Testis (tissue), 2 donors: ENCODE measurements at regions not wholly inside any gene's neighbourhood (a gene's known extent, or its start where the extent isn't known, plus 50 kb on each side); places are given as distances from the start of the nearest gene placed in this dataset.

Experiments
- DNase-seq: peaks from one replicate; pipeline ENCODE4 v3.0.0-alpha.2; 2019
- H3K27ac ChIP-seq, 2 donors: fragments of 200-600 bp; sonication (generic); one replicate each; pipeline ENCODE4 v1.5.1; 2019
- H3K27me3 ChIP-seq: fragments of 200-600 bp; sonication (generic); one replicate; pipeline ENCODE4 v1.5.1; 2019
- H3K36me3 ChIP-seq: fragments of 200-600 bp; sonication (generic); one replicate; pipeline ENCODE4 v1.5.1; 2017; ENCODE audit warnings: low read depth; ENCODE audit errors: missing control alignments
- H3K4me1 ChIP-seq: fragments of 200-600 bp; sonication (generic); one replicate; pipeline ENCODE4 v1.5.1; 2019
- H3K4me3 ChIP-seq, 2 donors: fragments of 200-600 bp; sonication (generic); one replicate each; pipeline ENCODE4 v1.5.1; 2017 to 2019
- H3K9me3 ChIP-seq: fragments of 200-600 bp; sonication (generic); one replicate; pipeline ENCODE4 v1.5.1; 2017
- POLR2A ChIP-seq: fragments of 450-650 bp; IDR thresholded peaks from one replicate; pipeline ENCODE4 v1.6.1; 2017; ENCODE audit warnings: antibody characterized with exemption, mild to moderate bottlenecking, moderate library complexity
- WGBS, 2 donors: methylation state at CpG; one replicate each; pipeline ENCODE4 v1.1.5; 2018; 5-methylcytosine and 5-hydroxymethylcytosine counted together
- intact Hi-C: fragments of 100-400 bp; cut with DNase I; formaldehyde crosslinking; loops from one replicate; pipeline ENCODE4 v1.15.1; 2023; ENCODE audit warnings: low total_unique reads
- TF ChIP-seq, protein P1 (sequence below), 3 experiments: fragments of 450-650 bp in 2 of 3; fragments of 200-600 bp in 1 of 3; sonication (generic) in 1 of 3; IDR thresholded peaks; one replicate each; pipeline ENCODE4 v1.5.1; 2016 to 2019; ENCODE audit warnings: antibody characterized with exemption in 3 of 3, mild to moderate bottlenecking in 2 of 3, moderate library complexity in 1 of 3

DNA sequence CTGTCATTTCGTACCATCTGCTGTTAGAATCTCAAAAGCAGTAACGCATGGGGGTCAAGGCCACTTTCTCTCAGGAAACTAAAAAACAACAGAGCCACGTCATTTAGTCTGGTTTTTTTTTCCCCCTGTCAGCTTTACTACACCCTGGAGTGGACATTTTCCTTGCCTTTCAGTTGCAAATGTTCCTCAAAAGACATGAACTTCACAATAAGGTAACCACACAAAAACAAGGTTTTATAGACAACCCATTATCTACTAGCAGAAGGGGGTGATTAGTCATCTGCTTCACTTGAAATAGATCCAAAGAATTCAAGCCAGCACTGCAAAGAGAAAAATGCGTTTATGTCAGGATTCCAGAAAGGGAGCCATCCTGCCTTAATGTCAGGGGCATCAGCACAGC is 171.8 kb upstream of the CDIN1 start:
- Histone ChIP-seq H3K36me3 (no peaks in the 10 kb centered on the region), H3K27ac (no peak overlapping the region), H3K4me3 (no peak overlapping the region), H3K27me3 (no peaks in the 10 kb centered on the region), H3K9me3 (no peaks in the 10 kb centered on the region), H3K4me1 (no peaks in the 10 kb centered on the region)
- 34 to 53% methylated on average over 4 of the region's 4 CpGs for WGBS, 2 donors
- DNase-seq = no peak
- TF ChIP-seq POLR2A = no peak
- TF ChIP-seq, protein P1, sequence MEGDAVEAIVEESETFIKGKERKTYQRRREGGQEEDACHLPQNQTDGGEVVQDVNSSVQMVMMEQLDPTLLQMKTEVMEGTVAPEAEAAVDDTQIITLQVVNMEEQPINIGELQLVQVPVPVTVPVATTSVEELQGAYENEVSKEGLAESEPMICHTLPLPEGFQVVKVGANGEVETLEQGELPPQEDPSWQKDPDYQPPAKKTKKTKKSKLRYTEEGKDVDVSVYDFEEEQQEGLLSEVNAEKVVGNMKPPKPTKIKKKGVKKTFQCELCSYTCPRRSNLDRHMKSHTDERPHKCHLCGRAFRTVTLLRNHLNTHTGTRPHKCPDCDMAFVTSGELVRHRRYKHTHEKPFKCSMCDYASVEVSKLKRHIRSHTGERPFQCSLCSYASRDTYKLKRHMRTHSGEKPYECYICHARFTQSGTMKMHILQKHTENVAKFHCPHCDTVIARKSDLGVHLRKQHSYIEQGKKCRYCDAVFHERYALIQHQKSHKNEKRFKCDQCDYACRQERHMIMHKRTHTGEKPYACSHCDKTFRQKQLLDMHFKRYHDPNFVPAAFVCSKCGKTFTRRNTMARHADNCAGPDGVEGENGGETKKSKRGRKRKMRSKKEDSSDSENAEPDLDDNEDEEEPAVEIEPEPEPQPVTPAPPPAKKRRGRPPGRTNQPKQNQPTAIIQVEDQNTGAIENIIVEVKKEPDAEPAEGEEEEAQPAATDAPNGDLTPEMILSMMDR (IDR thresholded peaks at IDR 0.05) = no peak
- intact Hi-C loops = no loop called here

DNA sequence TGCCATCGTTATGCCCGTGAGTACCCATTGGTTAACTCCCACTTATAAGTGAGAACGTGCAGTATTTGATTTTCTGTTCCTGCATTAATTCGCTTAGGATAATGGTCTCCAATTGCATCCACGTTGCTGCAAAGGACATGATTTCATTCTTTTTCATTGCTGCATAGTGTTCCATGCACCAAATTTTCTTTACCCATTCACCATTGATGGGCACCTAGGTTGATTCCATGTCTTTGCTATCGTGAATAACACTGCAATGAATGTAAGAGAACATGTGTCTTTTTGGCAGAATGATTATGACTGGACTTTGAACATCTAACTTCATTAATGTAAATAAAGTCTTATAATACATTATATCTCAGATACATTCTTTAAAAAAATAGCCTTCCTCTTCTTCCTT is 169.6 kb upstream of the CDIN1 start:
- H3K9me3 ChIP-seq = no peaks in the 10 kb centered on the region
- no peaks in the 10 kb centered on the region for H3K36me3 ChIP-seq
- no peak overlapping the region for H3K27ac ChIP-seq
- no peak for DNase-seq
- H3K4me3 ChIP-seq = no peak overlapping the region
- TF ChIP-seq, protein P1 (IDR thresholded peaks at IDR 0.05) = no peak
- no peak for TF ChIP-seq POLR2A
- WGBS, 2 donors = 78 to 86% methylated on average over 6 of the region's 6 CpGs
- intact Hi-C loops = no loop called here
- no peaks in the 10 kb centered on the region for H3K4me1 ChIP-seq
- no peaks in the 10 kb centered on the region for H3K27me3 ChIP-seq

DNA sequence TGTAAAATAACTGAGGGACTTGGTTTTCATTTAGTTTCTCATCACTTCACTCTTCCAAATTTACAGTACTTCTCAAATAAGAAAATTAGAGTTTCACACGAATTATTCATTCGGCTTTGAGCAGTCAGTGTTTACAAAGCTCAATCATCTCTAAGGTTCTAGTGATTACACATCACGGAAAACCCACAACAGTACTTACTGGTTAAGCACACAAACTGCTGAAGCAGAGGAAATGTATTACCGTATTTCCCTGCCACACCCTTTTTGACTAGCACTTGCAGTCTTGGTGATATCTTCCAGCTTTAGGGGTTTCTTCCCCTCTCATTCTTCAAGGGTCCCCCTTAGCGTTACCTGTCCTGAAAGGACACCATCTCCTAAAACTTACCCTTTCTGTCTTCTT is 164.8 kb upstream of the CDIN1 start:
- Histone ChIP-seq H3K4me3 (no peak overlapping the region), H3K27me3 (no peaks in the 10 kb centered on the region), H3K36me3 (no peaks in the 10 kb centered on the region), H3K4me1 (no peaks in the 10 kb centered on the region), H3K9me3 (no peaks in the 10 kb centered on the region), H3K27ac (no peak overlapping the region)
- TF ChIP-seq POLR2A = no peak
- TF ChIP-seq, protein P1 (IDR thresholded peaks at IDR 0.05) = no peak
- no peak for DNase-seq
- intact Hi-C loops = no loop called here
- WGBS, 2 donors = 87 to 93% methylated on average over 5 of the region's 5 CpGs

DNA sequence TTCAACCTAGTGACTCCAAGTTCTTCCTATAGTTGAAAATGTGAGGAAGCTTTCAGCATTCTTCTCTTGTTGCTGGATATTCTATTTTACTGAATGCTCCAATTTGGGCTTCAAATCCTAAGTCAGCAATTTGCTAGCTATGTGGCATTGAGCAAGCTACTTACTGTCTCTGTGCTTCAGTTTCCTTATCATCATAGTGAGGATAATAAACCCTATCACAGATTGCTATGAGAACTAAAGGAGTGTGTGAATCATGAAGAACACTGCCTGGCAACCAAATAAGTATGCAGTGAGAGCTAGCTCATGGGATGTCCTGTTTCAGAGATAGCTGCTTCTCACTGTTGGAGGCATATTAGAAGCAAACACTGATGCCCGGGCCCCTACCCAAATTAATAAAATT is 163.8 kb upstream of the CDIN1 start:
- no peak overlapping the region for H3K4me3 ChIP-seq
- WGBS, 2 donors = 82 to 94% methylated on average over 1 of the region's 1 CpG
- DNase-seq = no peak
- H3K27me3 ChIP-seq = no peaks in the 10 kb centered on the region
- no peak overlapping the region for H3K27ac ChIP-seq
- no peak for TF ChIP-seq POLR2A
- TF ChIP-seq, protein P1 (IDR thresholded peaks at IDR 0.05) = no peak
- no peaks in the 10 kb centered on the region for H3K4me1 ChIP-seq
- intact Hi-C loops = no loop called here
- H3K9me3 ChIP-seq = no peaks in the 10 kb centered on the region
- H3K36me3 ChIP-seq = no peaks in the 10 kb centered on the region

DNA sequence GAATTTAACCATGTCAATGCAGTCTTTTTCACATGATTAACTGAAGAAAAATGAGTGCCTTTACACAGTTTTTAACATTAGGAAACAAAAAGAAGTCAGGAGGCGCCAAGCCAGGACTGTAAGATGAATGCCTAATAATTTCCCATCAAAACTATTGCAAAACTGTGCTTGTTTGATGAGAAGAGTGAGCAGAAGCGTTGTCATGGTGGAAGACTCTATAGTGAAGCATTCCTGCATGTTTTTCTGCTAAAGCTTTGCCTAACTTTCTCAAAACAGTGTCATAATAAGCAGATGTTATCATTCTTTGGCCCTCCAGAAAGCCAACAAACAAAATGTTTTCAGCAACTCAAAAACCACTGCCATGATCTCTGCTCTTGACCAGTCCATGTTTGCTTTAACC is 156.8 kb upstream of the CDIN1 start:
- Histone ChIP-seq H3K27me3 (no peaks in the 10 kb centered on the region), H3K36me3 (no peaks in the 10 kb centered on the region), H3K4me1 (no peaks in the 10 kb centered on the region), H3K4me3 (no peak overlapping the region), H3K9me3 (no peaks in the 10 kb centered on the region), H3K27ac (no peak overlapping the region)
- intact Hi-C loops = no loop called here
- DNase-seq = no peak
- 96 to 98% methylated on average over 2 of the region's 2 CpGs for WGBS, 2 donors
- TF ChIP-seq, protein P1 (IDR thresholded peaks at IDR 0.05) = no peak
- no peak for TF ChIP-seq POLR2A
